Neural progenitor cell (in vitro differentiated cells): ENCODE measurements at regions not wholly inside any gene's neighbourhood (a gene's known extent, or its start where the extent isn't known, plus 50 kb on each side); places are given as distances from the start of the nearest gene placed in this dataset.

Experiments used
- CTCF ChIP-seq: fragments of 200-600 bp; sonication (generic); IDR thresholded peaks from 2 replicates; pipeline ENCODE4 v1.5.1; 2017; ENCODE audit warnings: antibody characterized with exemption, mild to moderate bottlenecking
- EZH2 ChIP-seq: fragments of 200-600 bp; sonication (generic); IDR thresholded peaks from 2 replicates; pipeline ENCODE4 v1.6.1; 2017; ENCODE audit warnings: antibody characterized with exemption, mild to moderate bottlenecking, moderate library complexity
- EZH2phosphoT487 ChIP-seq: fragments of 200-600 bp; sonication (generic); IDR thresholded peaks from 2 replicates; pipeline ENCODE4 v1.6.1; 2017; ENCODE audit warnings: antibody characterized with exemption

DNA sequence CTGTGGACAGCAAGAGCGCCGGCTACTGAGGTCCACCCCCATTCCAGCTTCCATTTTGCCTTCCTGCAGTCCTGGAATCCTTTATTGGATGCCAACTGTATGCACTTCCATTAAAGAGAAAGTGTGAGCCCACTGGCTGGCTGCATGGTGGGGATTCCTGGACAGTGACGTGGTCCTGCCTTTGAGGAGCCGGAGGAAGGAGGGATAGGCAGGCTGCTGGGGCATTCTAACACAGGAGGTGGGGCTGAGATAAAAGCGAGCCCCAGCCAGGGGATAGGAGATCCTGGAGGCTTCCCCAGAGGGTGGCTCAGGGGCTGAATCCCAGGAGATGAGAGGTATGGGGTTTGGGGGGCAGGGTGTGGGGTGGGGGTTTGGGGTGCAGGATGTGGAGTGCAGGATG lies 984.7 kb downstream of the BRD1 start:
- TF ChIP-seq CTCF (no peak), EZH2phosphoT487 (no peak), EZH2 (no peak)
